SK-N-MC (cell line): ENCODE measurements at regions not wholly inside any gene's neighbourhood (a gene's known extent, or its start where the extent isn't known, plus 50 kb on each side); places are given as distances from the start of the nearest gene placed in this dataset.

Experiments used
- EZH2 ChIP-seq: fragments of 200-600 bp; sonication (generic); IDR thresholded peaks from one replicate; pipeline ENCODE4 v1.6.1; 2017; ENCODE audit warnings: antibody characterized with exemption
- FOXP2 ChIP-seq: optimal IDR thresholded peaks from 2 replicates; pipeline ENCODE3; 2011; ENCODE audit warnings: mild to moderate bottlenecking, moderate library complexity; ENCODE audit not compliant: insufficient read depth; ENCODE audit errors: extremely low read length, control extremely low read depth
- POLR2AphosphoS5 ChIP-seq: IDR thresholded peaks from 2 replicates; pipeline ENCODE4 v1.6.1; 2012; ENCODE audit warnings: mild to moderate bottlenecking, low read depth, low read length, borderline replicate concordance

DNA sequence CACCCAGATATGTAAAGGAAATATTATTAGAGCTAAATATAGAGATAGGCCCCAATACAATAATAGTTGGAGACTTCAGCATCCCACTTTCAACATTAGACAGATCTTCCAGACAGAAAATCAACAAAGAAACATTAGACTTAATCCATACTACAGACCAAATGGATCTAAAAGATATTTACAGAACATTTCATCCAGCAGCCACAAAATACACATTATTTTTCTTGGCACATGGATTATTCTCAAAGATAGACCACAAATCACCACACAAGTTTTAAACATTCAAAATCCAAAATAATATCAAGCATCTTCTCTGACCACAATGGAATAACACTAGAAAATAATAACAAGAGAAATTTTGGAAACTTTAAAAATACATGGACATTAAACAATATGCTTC is 1159.1 kb upstream of the CITED2 start:
- TF ChIP-seq EZH2 = no peak
- no peak for TF ChIP-seq POLR2AphosphoS5
- TF ChIP-seq FOXP2 = no peak
